GM12864 (cell line): ENCODE measurements at regions not wholly inside any gene's neighbourhood (a gene's known extent, or its start where the extent isn't known, plus 50 kb on each side); places are given as distances from the start of the nearest gene placed in this dataset.

Source experiments
- DNase-seq: peaks from one replicate; pipeline ENCODE4 v3.0.0-alpha.2; 2011; ENCODE audit warnings: low read depth
- H3K4me3 ChIP-seq: 2 replicates; pipeline ENCODE4 v1.5.1; 2011; ENCODE audit warnings: mild to moderate bottlenecking, low read depth, low read length, control low read depth
- CTCF ChIP-seq: IDR thresholded peaks from 2 replicates; pipeline ENCODE4 v1.5.1; 2011; ENCODE audit warnings: low read depth, mild to moderate bottlenecking, moderate library complexity, low read length, control low read depth, inconsistent platforms; ENCODE audit errors: missing control alignments

GRCh38 chr11:134572741-134573675 lies 161.0 kb upstream of the B3GAT1 start:
- TF ChIP-seq CTCF = no peak
- no peak for DNase-seq
- no peak overlapping the region for H3K4me3 ChIP-seq

- no peak overlapping the region for H3K4me3 ChIP-seq
- no peak for TF ChIP-seq CTCF
- no peak for DNase-seq
These were observed 159.3 kb upstream of the B3GAT1 start for GRCh38 chr11:134571301-134571700.

GRCh38 chr11:134569195-134569594 lies 157.2 kb upstream of the B3GAT1 start:
- DNase-seq = no peak
- no peak overlapping the region for H3K4me3 ChIP-seq
- no peak for TF ChIP-seq CTCF

GRCh38 chr11:134566311-134566710 lies 154.3 kb upstream of the B3GAT1 start:
- H3K4me3 ChIP-seq = no peak overlapping the region
- no peak for DNase-seq
- no peak for TF ChIP-seq CTCF

- DNase-seq = no peak
- H3K4me3 ChIP-seq = no peak overlapping the region
- no peak for TF ChIP-seq CTCF
These were observed 153.4 kb upstream of the B3GAT1 start for GRCh38 chr11:134565343-134565891.

GRCh38 chr11:134564472-134565200 lies 152.6 kb upstream of the B3GAT1 start:
- H3K4me3 ChIP-seq = no peak overlapping the region
- DNase-seq = no peak
- TF ChIP-seq CTCF = no peak
